ENCODE measurements at regions not wholly inside any gene's neighbourhood (a gene's known extent, or its start where the extent isn't known, plus 50 kb on each side); places are given as distances from the start of the nearest gene placed in this dataset.
"Not testable (repeated sequence)": the region's sequence is repeated elsewhere in the genome, so short reads cannot be mapped to it uniquely, and the experiment has no call there.

DNA sequence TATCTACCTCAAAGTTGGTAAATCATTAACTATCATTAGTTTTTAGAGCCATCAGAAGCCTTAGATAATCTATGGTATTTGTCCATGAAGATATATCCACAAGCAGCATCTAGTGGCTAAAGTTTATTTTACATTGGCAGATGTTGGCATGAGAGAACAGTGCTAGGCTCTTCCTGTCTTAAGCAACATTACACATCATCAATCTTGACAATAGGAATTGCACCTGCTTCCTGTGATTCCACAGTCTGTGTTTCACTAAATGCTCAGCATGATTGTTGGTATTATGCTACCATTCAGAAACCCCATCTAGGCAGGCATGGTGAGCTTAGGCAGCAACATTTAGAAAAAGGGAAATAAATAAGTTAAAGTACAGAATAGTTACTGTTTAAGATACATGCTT lies 246.6 kb downstream of the SLCO4C1 start:
- H4K20me1 ChIP-seq (ENCODE audit: insufficient read depth, low read length), result no peaks in the 10 kb centered on the region
- no peaks in the 10 kb centered on the region for H3K4me1 ChIP-seq (ENCODE audit: insufficient read depth, low read length)
- no peaks in the 10 kb centered on the region for H3K36me3 ChIP-seq (replicated peaks in 1 of 2; ENCODE audit: control insufficient read depth in 1 of 2, insufficient read depth in 2 of 2, low read length in 2 of 2)
- no peak for FAIRE-seq
- H3K9me3 ChIP-seq (ENCODE audit: low read length), result no peaks in the 10 kb centered on the region
- no TSS peak for BruUV-seq (replicated peaks)
- no peak for TF ChIP-seq ZNF251 (CRISPR knock-in tag; IDR thresholded peaks at IDR 0.05)
- H3K9ac ChIP-seq (ENCODE audit: insufficient read depth, low read depth, low read length), result no peak overlapping the region
- no peaks in the 10 kb centered on the region for H3K79me2 ChIP-seq (ENCODE audit: insufficient read depth, low read length)
- no peak overlapping the region for H3K4me2 ChIP-seq (ENCODE audit: low read depth, low read length)
- DNase-seq (ENCODE audit: low spot score), result no peak
- ChIA-PET CTCF (ENCODE audit: low intra/inter-chr PET ratio, low total read pairs) (no interaction called here), POLR2A (no interaction called here)
- no peak for ATAC-seq
- H3K4me3 ChIP-seq (replicated peaks in 1 of 3; ENCODE audit: insufficient read depth in 1 of 3, low read depth in 2 of 3, low read length in 3 of 3), result no peak overlapping the region
- no peak overlapping the region for H2AFZ ChIP-seq (ENCODE audit: low read length)
- intact Hi-C loops (cut with micrococcal nuclease; ENCODE audit: unreplicated experiment), result no loop called here
- H3K27ac ChIP-seq (ENCODE audit: extremely low read length, insufficient read depth, low read length), result no peak overlapping the region
- H3K27me3 ChIP-seq (ENCODE audit: control insufficient read depth in 1 of 2, insufficient read depth in 2 of 2, low read length in 2 of 2), result no peaks in the 10 kb centered on the region
- in situ Hi-C loops (cut with HindIII; ENCODE audit: extremely low pct_ligation_motif_present, low pct_unique_long_range_greater_than_20kb), result no loop called here

- ATAC-seq (no peak), FAIRE-seq (no peak), DNase-seq (ENCODE audit: low spot score) (no peak)
- H3K79me2 ChIP-seq (ENCODE audit: insufficient read depth, low read length), result no peaks in the 10 kb centered on the region
- POLR2A ChIA-PET, result no interaction called here
- no peaks in the 10 kb centered on the region for H3K9me3 ChIP-seq (ENCODE audit: low read length)
- intact Hi-C loops (cut with micrococcal nuclease; ENCODE audit: unreplicated experiment) (no loop called here), in situ Hi-C loops (cut with HindIII; ENCODE audit: extremely low pct_ligation_motif_present, low pct_unique_long_range_greater_than_20kb) (no loop called here)
- no peak overlapping the region for H3K27ac ChIP-seq (ENCODE audit: extremely low read length, insufficient read depth, low read length)
- H3K4me1 ChIP-seq (ENCODE audit: insufficient read depth, low read length), result no peaks in the 10 kb centered on the region
- no peak overlapping the region for H3K4me3 ChIP-seq (replicated peaks in 1 of 3; ENCODE audit: insufficient read depth in 1 of 3, low read depth in 2 of 3, low read length in 3 of 3)
- H3K27me3 ChIP-seq (ENCODE audit: control insufficient read depth in 1 of 2, insufficient read depth in 2 of 2, low read length in 2 of 2), result no peaks in the 10 kb centered on the region
- no peaks in the 10 kb centered on the region for H3K36me3 ChIP-seq (replicated peaks in 1 of 2; ENCODE audit: control insufficient read depth in 1 of 2, insufficient read depth in 2 of 2, low read length in 2 of 2)
- no peaks in the 10 kb centered on the region for H4K20me1 ChIP-seq (ENCODE audit: insufficient read depth, low read length)
- H3K9ac ChIP-seq (ENCODE audit: insufficient read depth, low read depth, low read length), result no peak overlapping the region
- CTCF ChIA-PET (ENCODE audit: low intra/inter-chr PET ratio, low total read pairs), result no interaction called here
- no peak overlapping the region for H3K4me2 ChIP-seq (ENCODE audit: low read depth, low read length)
- 94% methylated on average over 1 of the region's 1 CpG for WGBS (ENCODE audit: low lambda C conversion rate)
- no peak for TF ChIP-seq POLR2G (IDR thresholded peaks at IDR 0.05; ENCODE audit: low read depth, low read length)
- TF ChIP-seq TAF15 (IDR thresholded peaks at IDR 0.05; ENCODE audit: low read depth, low read length, poor library complexity, severe bottlenecking), result no peak
- no peak for TF ChIP-seq TMF1 (CRISPR knock-in tag; IDR thresholded peaks at IDR 0.05; ENCODE audit: low read depth)
- TF ChIP-seq CEBPB (IDR thresholded peaks at IDR 0.05; ENCODE audit: borderline replicate concordance, low read depth, low read length), result 0 out of 2 replicates have a peak, but pooled peaks have one; percentile 43
- no TSS peak for BruUV-seq (replicated peaks)
- H2AFZ ChIP-seq (ENCODE audit: low read length), result no peak overlapping the region
These were observed 247.1 kb downstream of the SLCO4C1 start for GRCh38 chr5:102048940-102049339.

DNA sequence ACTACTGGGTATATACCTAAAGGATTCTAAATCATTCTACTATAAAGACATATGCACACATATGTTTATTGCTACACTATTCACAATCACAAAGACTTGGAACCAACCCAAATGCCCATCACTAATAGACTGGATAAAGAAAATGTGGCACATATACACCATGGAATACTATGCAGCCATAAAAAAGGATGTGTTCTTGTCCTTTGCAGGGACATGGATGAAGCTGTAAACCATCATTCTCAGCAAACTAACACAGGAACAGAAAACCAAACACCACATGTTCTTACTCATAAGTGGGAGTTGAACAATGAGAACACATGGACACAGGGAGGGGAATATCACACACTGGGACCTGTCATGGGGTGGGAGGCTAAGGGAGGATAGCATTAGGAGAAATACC lies 249.0 kb downstream of the SLCO4C1 start:
- H3K4me2 ChIP-seq (ENCODE audit: low read depth, low read length); H3K4me1 ChIP-seq (ENCODE audit: insufficient read depth, low read length); H3K79me2 ChIP-seq (ENCODE audit: insufficient read depth, low read length); H2AFZ ChIP-seq (ENCODE audit: low read length); intact Hi-C loops (cut with micrococcal nuclease; ENCODE audit: unreplicated experiment); CTCF ChIA-PET (ENCODE audit: low intra/inter-chr PET ratio, low total read pairs); DNase-seq (ENCODE audit: low spot score); H3K9ac ChIP-seq (ENCODE audit: insufficient read depth, low read depth, low read length); H3K27ac ChIP-seq (ENCODE audit: extremely low read length, insufficient read depth, low read length); H4K20me1 ChIP-seq (ENCODE audit: insufficient read depth, low read length); H3K27me3 ChIP-seq (ENCODE audit: control insufficient read depth in 1 of 2, insufficient read depth in 2 of 2, low read length in 2 of 2); BruUV-seq (replicated peaks); FAIRE-seq; ATAC-seq; H3K9me3 ChIP-seq (ENCODE audit: low read length); in situ Hi-C loops (cut with HindIII; ENCODE audit: extremely low pct_ligation_motif_present, low pct_unique_long_range_greater_than_20kb); POLR2A ChIA-PET; H3K4me3 ChIP-seq (replicated peaks in 1 of 3; ENCODE audit: insufficient read depth in 1 of 3, low read depth in 2 of 3, low read length in 3 of 3); H3K36me3 ChIP-seq (replicated peaks in 1 of 2; ENCODE audit: control insufficient read depth in 1 of 2, insufficient read depth in 2 of 2, low read length in 2 of 2): not testable (repeated sequence)
